KBM-7 (cell line): ENCODE measurements at regions not wholly inside any gene's neighbourhood (a gene's known extent, or its start where the extent isn't known, plus 50 kb on each side); places are given as distances from the start of the nearest gene placed in this dataset.
A peak's percentile ranks its signal among the peaks of the same experiment; 100 is the strongest.

ENCODE experiments used
- DNase-seq: peaks from one replicate; pipeline ENCODE4 v3.0.0-alpha.2; 2015
- in situ Hi-C: fragments of 300-500 bp; cut with MboI; formaldehyde crosslinking; loops from 2 replicates; pipeline ENCODE4 v1.14.3; 2020; ENCODE audit warnings: low sequenced_read_pairs, low pct_unique_long_range_greater_than_20kb, mixed read lengths

DNA sequence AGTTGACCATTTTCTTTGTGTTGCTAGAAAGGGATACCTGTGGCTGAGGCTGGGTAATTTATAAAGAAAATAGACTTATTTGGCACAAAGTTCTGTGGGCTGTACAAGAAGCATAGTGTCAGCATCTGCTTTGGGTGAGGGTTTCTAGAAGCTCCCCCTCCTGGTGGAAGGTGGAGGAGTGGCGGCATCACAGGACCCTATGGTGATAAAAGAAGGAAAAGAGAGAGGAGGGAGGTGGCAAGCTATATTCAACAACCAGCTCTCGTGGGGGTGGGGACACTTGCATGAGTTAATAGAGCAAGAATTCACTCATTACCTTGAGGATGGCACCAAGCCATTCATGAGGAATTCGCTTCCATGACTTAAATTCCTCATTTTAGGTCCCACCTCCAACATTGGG is 2041.4 kb upstream of the CDH9 start:
- in situ Hi-C loops, result no loop called here
- peak; percentile 3 for DNase-seq

DNA sequence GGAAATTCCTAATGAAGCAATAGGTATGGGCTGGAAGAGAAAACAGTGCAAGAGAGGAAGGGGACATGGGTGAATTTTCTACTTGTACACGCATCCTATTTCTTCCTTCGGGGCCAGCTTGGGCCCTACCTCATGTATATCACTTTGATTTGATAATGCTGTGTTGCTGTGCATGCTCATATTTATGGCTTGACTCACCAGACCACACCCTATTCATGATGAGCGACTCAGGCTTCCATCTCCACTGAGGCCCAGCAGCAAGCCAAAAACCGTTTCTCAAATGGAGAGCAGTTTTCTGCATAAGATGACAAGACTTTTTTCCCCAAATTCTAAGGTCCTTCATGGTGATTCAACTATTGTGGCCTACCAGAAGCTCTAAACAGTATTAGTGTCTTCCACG is 2039.1 kb upstream of the CDH9 start:
- DNase-seq, result no peak
- in situ Hi-C loops, result no loop called here

DNA sequence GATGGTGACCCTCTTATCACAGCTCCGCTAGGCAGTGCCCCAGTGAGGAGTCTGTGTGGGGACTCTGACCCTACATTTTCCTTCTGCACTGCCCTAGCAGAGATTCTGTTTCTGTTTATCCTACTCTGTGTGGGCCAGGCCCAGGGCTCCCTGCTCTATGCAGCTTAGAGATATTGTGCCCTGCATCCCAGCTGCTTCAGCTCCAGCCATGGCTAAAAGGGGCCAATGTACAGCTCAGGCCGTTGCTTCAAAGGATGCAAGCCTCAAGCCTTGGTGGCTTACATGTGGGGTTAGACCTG is 2030.7 kb upstream of the CDH9 start:
- in situ Hi-C loops, result no loop called here
- no peak for DNase-seq

DNA sequence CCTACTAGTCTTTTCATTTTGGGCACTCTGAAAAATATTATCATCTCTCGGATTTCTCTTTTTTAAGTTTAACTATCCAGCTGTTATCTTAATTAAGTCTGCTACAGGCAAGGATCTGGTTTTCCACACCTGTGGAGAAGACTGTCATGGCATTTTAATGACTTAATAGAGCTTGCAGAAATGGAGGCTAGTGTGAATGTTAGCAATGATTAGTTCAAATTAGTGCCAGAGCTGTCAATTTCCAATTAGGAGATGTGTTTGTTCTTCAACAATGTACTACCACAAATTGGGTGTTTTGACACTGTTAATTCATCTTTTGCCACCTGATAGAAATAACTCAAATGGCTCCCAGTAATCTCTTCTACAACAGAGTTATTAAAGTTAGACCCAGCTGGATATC is 2023.0 kb upstream of the CDH9 start:
- in situ Hi-C loops, result no loop called here

DNA sequence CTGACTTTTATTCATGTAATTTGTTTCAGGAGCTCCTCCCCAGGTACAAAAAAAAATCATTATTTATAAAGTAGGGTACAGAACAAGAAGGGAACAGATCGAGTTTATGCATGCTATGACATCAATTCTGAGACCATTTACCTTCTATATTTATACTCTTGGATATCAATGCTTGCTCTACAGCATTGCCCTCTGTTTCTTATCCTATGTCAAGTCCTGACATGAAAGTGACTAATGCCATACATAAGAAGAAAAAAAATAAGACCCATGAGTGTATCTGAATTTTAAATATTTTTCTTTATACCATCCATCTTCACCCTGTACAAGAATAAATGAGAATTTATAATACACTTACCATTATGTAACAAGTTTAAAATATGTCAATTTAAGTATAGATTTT is 2016.3 kb upstream of the CDH9 start:
- no peak for DNase-seq
- in situ Hi-C loops, result no loop called here

More for the DNA sequence above, 2023.0 kb upstream of the CDH9 start:
- no peak for DNase-seq

DNA sequence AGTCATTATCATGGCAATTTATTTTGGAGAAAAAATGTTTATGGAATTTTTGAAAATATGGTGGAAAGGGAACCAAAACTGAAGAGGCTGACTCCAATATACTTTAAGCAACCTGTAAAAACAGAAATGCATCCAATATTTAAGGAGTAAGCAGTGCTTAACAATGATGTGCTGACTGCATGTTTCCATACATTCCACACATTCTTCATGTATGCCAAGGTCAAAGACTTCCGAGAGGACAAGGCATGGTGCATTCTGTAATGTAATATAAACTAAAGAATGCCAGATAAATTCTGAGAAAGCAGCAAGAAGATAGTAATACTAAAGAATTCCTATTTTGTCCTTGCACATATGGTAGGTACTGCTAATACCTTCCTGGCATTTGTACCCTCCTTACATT is 2015.9 kb upstream of the CDH9 start:
- DNase-seq, result no peak
- in situ Hi-C loops, result no loop called here

DNA sequence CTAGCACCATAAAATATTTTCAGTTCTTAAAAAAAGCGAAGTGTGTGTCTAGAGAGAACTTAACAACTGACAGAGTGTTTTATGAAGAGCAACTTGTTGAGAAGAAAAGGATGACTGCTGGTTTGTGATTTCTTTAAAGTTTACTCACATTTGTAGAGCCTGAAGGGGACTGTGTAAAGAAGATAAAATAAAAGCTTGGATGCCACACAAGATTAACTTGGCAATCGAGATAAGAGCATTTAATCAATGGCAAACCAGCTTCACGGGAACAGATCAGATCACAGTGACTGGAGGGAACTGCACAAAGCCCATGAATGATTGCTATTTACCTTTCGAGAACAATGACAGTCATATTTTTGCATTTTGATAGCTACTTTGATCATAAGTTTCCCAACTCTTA is 2013.1 kb upstream of the CDH9 start:
- in situ Hi-C loops, result no loop called here
- DNase-seq, result no peak

DNA sequence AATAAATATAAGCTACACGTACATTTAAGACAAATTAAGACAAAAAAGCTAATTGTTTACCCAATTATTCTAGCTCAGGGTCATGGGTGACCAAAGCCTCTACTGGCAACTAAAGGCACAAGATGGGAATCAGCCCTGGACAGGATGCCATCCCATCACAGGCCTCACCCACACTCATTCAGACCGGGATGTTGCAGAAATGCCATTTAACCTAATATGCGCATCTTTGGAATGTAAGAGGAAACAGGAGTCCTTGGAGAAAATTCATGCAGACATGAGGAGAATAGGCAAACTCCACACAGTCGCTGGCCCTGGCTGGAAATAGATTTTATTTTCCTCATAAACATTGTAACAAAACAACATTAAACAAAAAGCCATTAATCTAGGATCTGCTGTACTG is 2003.8 kb upstream of the CDH9 start:
- no peak for DNase-seq
- in situ Hi-C loops, result no loop called here

DNA sequence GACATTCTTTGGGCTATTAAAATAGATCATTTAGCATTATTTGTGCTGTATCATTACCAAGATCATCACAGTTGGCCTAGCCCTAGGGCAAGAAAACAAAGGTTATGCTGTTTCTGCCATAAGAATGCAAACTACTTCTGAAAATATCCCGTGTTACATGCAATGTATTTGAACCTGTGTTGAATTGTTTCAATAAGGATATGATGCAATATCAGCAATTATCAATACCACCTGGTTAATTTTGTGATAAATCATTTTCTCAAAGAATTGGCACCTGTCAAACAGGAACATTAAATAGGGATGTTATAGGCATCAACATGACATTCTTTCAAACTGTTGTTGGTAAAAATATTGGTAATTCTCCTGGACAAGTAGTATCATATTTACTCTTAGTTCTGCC is 2002.0 kb upstream of the CDH9 start:
- in situ Hi-C loops, result no loop called here

DNA sequence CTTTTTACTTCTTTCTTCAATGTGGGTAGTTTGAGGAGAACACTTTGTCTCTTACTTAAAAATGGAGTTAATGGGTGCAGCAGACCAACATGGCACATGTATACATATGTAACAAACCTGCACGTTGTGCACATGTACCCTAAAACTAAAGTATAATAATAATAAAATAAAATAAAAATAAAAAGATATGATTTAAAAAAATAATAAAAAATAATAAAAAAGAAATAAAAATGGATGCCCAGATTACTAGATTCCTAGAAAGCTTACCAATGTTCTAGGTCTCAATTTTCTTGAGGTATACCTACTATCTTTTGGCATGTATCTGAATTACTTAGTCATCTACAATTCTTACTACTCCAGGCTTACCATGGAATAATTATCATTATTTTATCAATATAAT is 2001.6 kb upstream of the CDH9 start:
- in situ Hi-C loops, result no loop called here
- no peak for DNase-seq

More for the DNA sequence above, 2002.0 kb upstream of the CDH9 start:
- DNase-seq, result no peak

DNA sequence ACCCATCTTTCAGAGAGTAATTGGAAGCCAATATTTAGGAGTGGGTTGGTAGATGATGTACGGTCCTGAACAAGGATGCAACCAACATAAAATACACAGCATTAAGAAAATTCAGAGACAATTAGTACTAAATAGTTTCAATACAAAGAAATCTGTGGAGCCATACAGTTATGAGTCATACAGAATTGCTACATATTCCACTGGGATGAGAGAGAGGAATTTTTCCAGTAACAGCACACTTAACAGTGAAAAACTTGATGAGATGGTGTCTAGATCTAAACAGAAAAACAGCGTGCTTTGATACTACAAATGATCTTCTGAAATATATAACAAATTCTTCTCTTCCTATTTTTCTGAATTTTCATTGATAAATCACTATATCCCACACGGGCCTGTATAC is 1999.3 kb upstream of the CDH9 start:
- DNase-seq, result no peak
- in situ Hi-C loops, result no loop called here

DNA sequence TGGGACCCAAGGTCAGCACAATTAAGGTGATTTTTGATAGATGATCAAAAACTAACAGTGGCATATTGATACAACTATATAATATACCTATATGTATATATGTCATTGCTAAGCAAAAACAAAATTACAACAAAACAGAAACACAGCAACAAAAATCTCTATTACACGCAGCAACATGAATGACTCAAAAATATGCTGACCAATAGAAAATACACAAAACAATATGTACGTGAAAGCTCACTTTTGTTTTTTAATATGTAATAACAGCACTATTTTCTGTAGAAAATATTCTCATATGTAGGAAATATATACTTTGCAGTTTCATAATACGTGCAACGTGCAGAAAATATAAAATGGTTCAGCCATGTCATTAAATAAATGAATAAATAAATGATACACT is 1985.7 kb upstream of the CDH9 start:
- no peak for DNase-seq
- in situ Hi-C loops, result no loop called here

DNA sequence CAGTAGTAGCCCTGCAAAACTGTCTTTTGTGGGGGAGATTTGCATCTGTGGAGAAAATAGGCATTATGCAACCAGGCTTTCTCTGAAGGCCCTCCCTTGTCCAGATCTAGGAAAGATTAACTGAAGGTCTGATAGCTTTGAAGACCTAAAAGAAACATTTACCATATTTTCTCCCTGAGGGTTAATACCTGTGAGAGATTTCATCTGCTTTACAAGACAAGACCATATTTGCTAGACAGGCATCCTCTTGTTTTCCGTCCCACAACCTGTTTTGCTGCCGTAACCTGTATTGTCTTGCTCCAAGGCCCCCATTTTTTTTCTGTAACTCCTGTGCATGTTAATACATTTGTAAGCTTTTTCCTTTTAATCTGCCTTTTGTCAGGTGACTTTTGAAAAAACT is 1985.2 kb upstream of the CDH9 start:
- in situ Hi-C loops, result no loop called here
- DNase-seq, result no peak

DNA sequence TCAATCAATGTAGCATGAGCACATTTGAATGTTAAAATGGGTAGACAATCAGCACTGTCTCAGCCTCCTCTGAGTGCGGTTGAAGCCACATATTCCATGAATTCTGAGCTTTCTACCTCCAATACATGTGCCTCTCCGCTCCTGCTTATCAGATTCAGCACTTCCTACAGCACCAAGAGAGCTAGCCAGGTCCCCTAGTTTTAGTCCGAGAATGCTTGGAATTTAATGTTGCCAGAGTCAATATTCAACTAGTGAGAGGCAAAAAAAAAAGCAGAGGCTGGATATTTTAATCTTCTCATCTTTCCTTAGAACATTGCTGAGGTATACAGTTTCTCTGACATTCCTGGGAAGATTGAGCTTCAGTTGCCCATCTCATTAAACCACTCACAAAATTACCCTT is 1979.1 kb upstream of the CDH9 start:
- in situ Hi-C loops, result no loop called here
- DNase-seq, result no peak

DNA sequence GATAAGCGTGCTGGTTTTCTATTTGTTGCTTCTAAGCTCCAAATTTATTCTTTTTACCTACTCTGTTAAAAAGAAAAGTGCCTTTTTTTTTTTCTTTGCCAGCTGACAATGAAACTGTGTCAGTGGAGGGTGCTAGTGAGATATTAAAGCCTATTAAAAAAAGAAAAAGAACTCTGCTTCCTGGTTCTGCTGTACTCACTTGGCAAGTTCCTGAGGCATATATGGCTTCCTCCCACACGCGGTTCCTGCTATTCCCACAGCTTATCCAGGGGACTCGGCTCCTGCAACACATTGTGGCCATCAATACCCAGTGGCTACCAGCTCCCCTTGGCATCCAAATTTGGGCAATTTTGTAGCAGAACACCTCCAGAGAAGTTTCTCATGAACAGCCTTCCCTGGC is 1977.7 kb upstream of the CDH9 start:
- in situ Hi-C loops, result no loop called here

DNA sequence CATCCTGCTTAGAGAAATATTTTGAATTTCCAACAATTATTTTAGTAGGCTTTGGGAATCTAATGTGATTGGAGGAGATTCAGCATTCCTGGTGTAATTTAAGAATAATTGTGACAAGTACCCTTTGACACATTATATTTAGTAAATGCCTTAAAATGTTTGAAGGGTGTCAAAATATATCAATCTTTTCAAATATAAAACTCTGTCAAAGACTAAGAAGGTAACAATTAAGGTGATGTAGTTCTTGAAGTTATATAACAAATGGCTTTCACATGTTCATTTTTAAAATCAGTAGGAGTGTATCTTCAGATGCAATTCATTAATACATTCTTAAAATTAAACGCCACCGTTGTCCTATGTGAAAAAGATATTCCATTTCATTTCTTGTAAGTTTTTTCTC is 1977.1 kb upstream of the CDH9 start:
- in situ Hi-C loops, result no loop called here
- no peak for DNase-seq

More for the DNA sequence above, 1977.7 kb upstream of the CDH9 start:
- DNase-seq, result no peak

DNA sequence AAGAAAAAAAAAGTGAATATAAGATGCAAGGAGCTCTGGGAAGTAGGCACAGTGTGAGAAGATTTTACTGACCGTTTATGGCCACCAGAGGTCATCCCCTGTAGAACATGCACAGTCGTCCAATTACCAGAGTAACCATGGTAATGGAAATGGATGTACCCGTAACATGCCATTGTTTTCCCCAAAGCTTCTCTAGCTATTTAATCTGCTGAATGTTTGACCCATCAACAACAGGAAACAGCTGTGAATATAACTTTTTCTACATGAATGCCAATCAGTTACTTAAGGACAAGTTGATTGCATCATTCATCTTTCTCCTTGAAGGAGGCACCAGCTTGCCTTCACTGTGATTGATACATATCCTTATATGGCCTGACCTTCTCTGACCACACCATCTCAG is 1967.0 kb upstream of the CDH9 start:
- in situ Hi-C loops, result no loop called here
- DNase-seq, result peak; percentile 7

DNA sequence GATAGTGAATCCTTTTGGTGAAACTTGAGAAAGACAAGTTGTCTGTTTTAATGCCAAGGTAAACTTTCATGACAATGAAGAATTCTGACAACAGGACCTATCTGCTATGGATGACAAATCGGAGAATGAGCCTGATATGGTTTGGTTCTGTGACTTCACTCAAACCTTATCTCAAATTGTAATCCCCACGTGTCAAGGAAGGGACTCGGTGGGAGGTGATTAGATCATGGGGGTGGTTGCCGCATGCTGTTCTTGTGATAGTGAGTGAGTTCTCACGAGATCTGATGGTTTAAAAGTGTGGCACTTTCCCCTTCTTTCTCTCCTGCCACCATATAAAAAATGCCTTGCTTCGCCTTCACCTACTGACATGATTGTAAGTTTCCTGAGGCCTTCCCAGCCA is 1964.1 kb upstream of the CDH9 start:
- no peak for DNase-seq
- in situ Hi-C loops, result no loop called here

DNA sequence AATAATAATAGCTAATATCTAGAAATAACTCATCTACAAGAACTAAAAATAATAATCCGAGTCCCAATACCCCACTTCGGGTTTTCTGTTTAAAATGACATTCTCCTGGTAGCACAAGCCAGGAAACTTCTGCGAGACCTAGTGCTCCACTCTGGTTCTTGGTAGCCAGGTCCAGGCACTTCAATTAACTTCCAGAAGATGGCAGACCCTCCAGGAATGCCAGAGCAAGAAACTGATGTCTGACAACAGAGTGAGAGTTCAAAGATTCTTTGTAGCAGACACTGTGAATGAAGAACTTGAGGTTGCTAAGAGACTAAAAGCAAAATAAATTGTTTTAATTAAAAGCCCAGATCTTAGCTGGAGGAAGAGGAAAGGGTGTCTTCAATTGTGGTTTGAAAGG is 1963.3 kb upstream of the CDH9 start:
- DNase-seq, result no peak
- in situ Hi-C loops, result no loop called here

DNA sequence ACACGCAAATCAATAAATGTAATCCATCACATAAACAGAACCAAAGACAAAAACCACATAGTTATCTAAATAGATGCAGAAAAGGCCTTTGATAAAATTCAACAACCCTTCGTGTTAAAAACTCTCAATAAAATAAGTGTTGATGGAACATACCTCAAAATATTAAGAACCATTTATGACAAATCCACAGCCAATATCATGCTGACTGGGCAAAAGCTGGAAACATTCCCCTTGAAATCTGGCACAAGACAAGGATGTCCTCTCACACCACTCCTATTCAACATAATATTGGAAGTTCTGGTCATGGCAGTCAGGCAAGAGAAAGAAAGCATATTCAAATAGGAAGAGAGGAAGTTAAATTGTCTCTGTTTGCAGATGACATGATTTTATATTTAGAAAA is 1946.3 kb upstream of the CDH9 start:
- in situ Hi-C loops, result no loop called here
- DNase-seq, result no peak

DNA sequence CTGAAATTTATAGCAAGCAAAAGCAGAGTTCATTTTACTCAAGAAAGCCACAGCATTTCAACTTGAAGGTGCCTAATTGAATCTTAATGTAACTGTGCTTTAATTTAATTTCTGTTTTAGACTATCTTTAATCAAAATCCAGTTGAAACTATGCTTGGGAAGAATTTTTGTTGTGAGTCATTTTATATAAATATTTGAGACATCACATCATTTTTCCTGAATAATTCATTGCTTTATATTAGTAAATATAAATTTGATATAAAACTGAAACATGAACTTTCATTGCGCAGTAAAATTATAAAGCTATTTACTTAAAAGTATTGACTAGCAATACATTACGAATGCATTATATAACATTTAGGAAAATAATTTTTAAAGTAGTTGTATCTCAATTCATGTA is 1937.1 kb upstream of the CDH9 start:
- DNase-seq, result no peak
- in situ Hi-C loops, result no loop called here

DNA sequence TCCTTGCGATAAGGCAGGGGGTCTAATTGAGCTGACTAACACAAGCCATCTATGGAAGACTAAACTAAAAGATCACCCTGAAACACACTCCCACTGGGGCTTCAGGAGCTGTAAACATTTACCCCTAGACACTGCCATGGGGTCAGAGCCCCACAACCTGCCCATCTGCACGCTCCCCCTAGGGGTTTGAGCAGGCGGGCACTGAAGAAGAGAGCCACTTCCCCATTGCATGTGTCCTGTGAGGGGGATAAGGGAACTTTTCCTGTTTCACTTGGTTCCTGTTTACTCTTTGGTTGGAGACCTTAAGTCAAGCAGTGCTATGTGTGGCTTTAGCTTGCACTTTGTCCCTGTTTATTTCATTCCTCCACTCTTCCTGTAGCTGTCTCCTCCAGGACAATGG is 1929.5 kb upstream of the CDH9 start:
- DNase-seq, result peak; percentile 18
- in situ Hi-C loops, result no loop called here
